Mesendoderm (in vitro differentiated cells): ENCODE measurements at regions not wholly inside any gene's neighbourhood (a gene's known extent, or its start where the extent isn't known, plus 50 kb on each side); places are given as distances from the start of the nearest gene placed in this dataset.

Source experiments
- DNase-seq: peaks from one replicate; pipeline ENCODE4 v3.0.0; 2013
- H2AK5ac ChIP-seq: 2 replicates; pipeline ENCODE4 v1.6.1; 2013; ENCODE audit warnings: low read length, inconsistent platforms
- H2BK120ac ChIP-seq: 2 replicates; pipeline ENCODE4 v1.6.1; 2013; ENCODE audit warnings: low read depth, mild to moderate bottlenecking, low read length, moderate library complexity, mixed read lengths
- H2BK15ac ChIP-seq: replicated peaks from 2 replicates; pipeline ENCODE4 v1.6.1; 2013; ENCODE audit warnings: low read depth, mild to moderate bottlenecking, moderate library complexity
- H2BK5ac ChIP-seq: 2 replicates; pipeline ENCODE4 v1.6.1; 2013; ENCODE audit warnings: low read length, inconsistent platforms
- H3K18ac ChIP-seq: 2 replicates; pipeline ENCODE4 v1.6.1; 2013; ENCODE audit warnings: mild to moderate bottlenecking, low read length, mixed read lengths
- H3K23ac ChIP-seq: one replicate; pipeline ENCODE4 v1.6.1; 2013; ENCODE audit warnings: low read length
- H3K27ac ChIP-seq: 2 replicates; pipeline ENCODE4 v1.5.1; 2013; ENCODE audit warnings: low read depth, mild to moderate bottlenecking, inconsistent platforms, low read length, moderate library complexity
- H3K27me3 ChIP-seq: 2 replicates; pipeline ENCODE4 v1.6.1; 2013; ENCODE audit warnings: low read length, control low read depth, mild to moderate bottlenecking, inconsistent platforms; ENCODE audit not compliant: insufficient read depth, poor library complexity
- H3K36me3 ChIP-seq: 2 replicates; pipeline ENCODE4 v1.6.1; 2013; ENCODE audit warnings: low read length, inconsistent platforms; ENCODE audit not compliant: control insufficient read depth, insufficient read depth
- H3K4ac ChIP-seq: one replicate; pipeline ENCODE4 v1.6.1; 2013; ENCODE audit warnings: low read depth, mild to moderate bottlenecking, low read length, moderate library complexity
- H3K4me1 ChIP-seq: 2 replicates; pipeline ENCODE4 v1.6.1; 2013; ENCODE audit warnings: low read depth, low read length, inconsistent platforms; ENCODE audit not compliant: control insufficient read depth
- H3K4me2 ChIP-seq: 2 replicates; pipeline ENCODE4 v1.6.1; 2013; ENCODE audit warnings: low read length
- H3K4me3 ChIP-seq: 2 replicates; pipeline ENCODE4 v1.5.1; 2013; ENCODE audit warnings: mild to moderate bottlenecking, low read length
- H3K56ac ChIP-seq: one replicate; pipeline ENCODE4 v1.6.1; 2013; ENCODE audit warnings: low read length
- H3K79me1 ChIP-seq: 2 replicates; pipeline ENCODE4 v1.6.1; 2013; ENCODE audit warnings: low read length, inconsistent platforms
- H3K79me2 ChIP-seq: 2 replicates; pipeline ENCODE4 v1.6.1; 2013; ENCODE audit warnings: mild to moderate bottlenecking, low read length; ENCODE audit not compliant: control insufficient read depth, insufficient read depth
- H3K9ac ChIP-seq: 2 replicates; pipeline ENCODE4 v1.6.1; 2013; ENCODE audit warnings: low read length, inconsistent platforms
- H4K5ac ChIP-seq: one replicate; pipeline ENCODE4 v1.6.1; 2013; ENCODE audit warnings: low read length
- H4K8ac ChIP-seq: one replicate; pipeline ENCODE4 v1.6.1; 2013; ENCODE audit warnings: low read depth, mild to moderate bottlenecking, control low read depth, low read length, moderate library complexity
- WGBS: extraction: QIAGEN DNeasy Blood & Tissue Kit; methylation state at CpG from one replicate; pipeline ENCODE4 v1.1.7; 2013; ENCODE audit warnings: low lambda C conversion rate, missing lambda C conversion rate; ENCODE audit not compliant: insufficient coverage; ENCODE audit errors: extremely low coverage; 5-methylcytosine and 5-hydroxymethylcytosine counted together

- Histone ChIP-seq H2BK5ac (no peak overlapping the region), H2AK5ac (no peak overlapping the region), H3K79me2 (no peaks in the 10 kb centered on the region), H4K8ac (no peak overlapping the region), H3K56ac (no peak overlapping the region), H3K4me1 (peaks cover 3% of the 10 kb centered on the region), H4K5ac (no peak overlapping the region), H3K36me3 (no peaks in the 10 kb centered on the region), H3K18ac (no peak overlapping the region), H3K27me3 (no peaks in the 10 kb centered on the region), H3K4me2 (no peak overlapping the region), H3K4ac (no peak overlapping the region), H3K27ac (no peak overlapping the region), H3K79me1 (no peaks in the 10 kb centered on the region), H3K23ac (no peak overlapping the region), H2BK120ac (no peak overlapping the region), H3K4me3 (no peak overlapping the region), H3K9ac (no peak overlapping the region), H2BK15ac (no peak overlapping the region)
- WGBS, result no CpG with 5 or more reads among the region's 1 CpG
- no peak for DNase-seq
Observed at GRCh38 chr2:16314001-16314400, 351.6 kb downstream of the CYRIA start.

GRCh38 chr2:16313235-16313975 is 352.2 kb downstream of the CYRIA start:
- DNase-seq, result no peak
- no peak overlapping the region for H3K4ac ChIP-seq
- H2BK15ac ChIP-seq, result no peak overlapping the region
- H3K9ac ChIP-seq, result no peak overlapping the region
- H3K18ac ChIP-seq, result no peak overlapping the region
- no peak overlapping the region for H4K8ac ChIP-seq
- no peak overlapping the region for H3K4me3 ChIP-seq
- H3K23ac ChIP-seq, result no peak overlapping the region
- H3K4me1 ChIP-seq, result no peaks in the 10 kb centered on the region
- H3K27ac ChIP-seq, result no peak overlapping the region
- H3K4me2 ChIP-seq, result no peak overlapping the region
- no peak overlapping the region for H3K56ac ChIP-seq
- H4K5ac ChIP-seq, result no peak overlapping the region
- no peak overlapping the region for H2AK5ac ChIP-seq
- H3K36me3 ChIP-seq, result no peaks in the 10 kb centered on the region
- H2BK120ac ChIP-seq, result no peak overlapping the region
- no peak overlapping the region for H2BK5ac ChIP-seq
- H3K79me1 ChIP-seq, result no peaks in the 10 kb centered on the region
- WGBS, result no CpG with 5 or more reads among the region's 9 CpGs
- H3K27me3 ChIP-seq, result no peaks in the 10 kb centered on the region
- no peaks in the 10 kb centered on the region for H3K79me2 ChIP-seq

- no peak overlapping the region for H3K4me3 ChIP-seq
- no peaks in the 10 kb centered on the region for H3K79me1 ChIP-seq
- no peak overlapping the region for H3K56ac ChIP-seq
- H3K4ac ChIP-seq, result no peak overlapping the region
- H2BK120ac ChIP-seq, result no peak overlapping the region
- H3K27ac ChIP-seq, result no peak overlapping the region
- no peak overlapping the region for H3K9ac ChIP-seq
- no peak overlapping the region for H2BK15ac ChIP-seq
- H3K27me3 ChIP-seq, result no peaks in the 10 kb centered on the region
- H3K23ac ChIP-seq, result no peak overlapping the region
- DNase-seq, result no peak
- no peak overlapping the region for H4K5ac ChIP-seq
- H3K4me2 ChIP-seq, result no peak overlapping the region
- no peak overlapping the region for H3K18ac ChIP-seq
- H3K36me3 ChIP-seq, result no peaks in the 10 kb centered on the region
- no peak overlapping the region for H2BK5ac ChIP-seq
- H3K79me2 ChIP-seq, result no peaks in the 10 kb centered on the region
- no peaks in the 10 kb centered on the region for H3K4me1 ChIP-seq
- no peak overlapping the region for H2AK5ac ChIP-seq
- no CpG with 5 or more reads among the region's 2 CpGs for WGBS
- no peak overlapping the region for H4K8ac ChIP-seq
Observed at GRCh38 chr2:16312771-16313170, 352.9 kb downstream of the CYRIA start.

GRCh38 chr2:16311521-16312440 is 353.9 kb downstream of the CYRIA start:
- no peak overlapping the region for H3K4me3 ChIP-seq
- WGBS, result no CpG with 5 or more reads among the region's 8 CpGs
- no peaks in the 10 kb centered on the region for H3K4me1 ChIP-seq
- no peak overlapping the region for H2AK5ac ChIP-seq
- no peaks in the 10 kb centered on the region for H3K36me3 ChIP-seq
- no peaks in the 10 kb centered on the region for H3K79me2 ChIP-seq
- no peak overlapping the region for H3K56ac ChIP-seq
- H3K79me1 ChIP-seq, result no peaks in the 10 kb centered on the region
- H3K27me3 ChIP-seq, result no peaks in the 10 kb centered on the region
- no peak overlapping the region for H2BK5ac ChIP-seq
- no peak overlapping the region for H3K18ac ChIP-seq
- H2BK120ac ChIP-seq, result no peak overlapping the region
- no peak overlapping the region for H3K23ac ChIP-seq
- DNase-seq, result no peak
- H4K5ac ChIP-seq, result no peak overlapping the region
- no peak overlapping the region for H3K27ac ChIP-seq
- no peak overlapping the region for H3K4ac ChIP-seq
- no peak overlapping the region for H3K9ac ChIP-seq
- H2BK15ac ChIP-seq, result no peak overlapping the region
- H3K4me2 ChIP-seq, result no peak overlapping the region
- no peak overlapping the region for H4K8ac ChIP-seq

- no peak overlapping the region for H3K4me2 ChIP-seq
- H3K79me1 ChIP-seq, result no peaks in the 10 kb centered on the region
- no peak overlapping the region for H2BK120ac ChIP-seq
- no peak overlapping the region for H4K8ac ChIP-seq
- no peak overlapping the region for H3K56ac ChIP-seq
- H3K9ac ChIP-seq, result no peak overlapping the region
- H2AK5ac ChIP-seq, result no peak overlapping the region
- H3K18ac ChIP-seq, result no peak overlapping the region
- H2BK15ac ChIP-seq, result no peak overlapping the region
- H2BK5ac ChIP-seq, result no peak overlapping the region
- no peaks in the 10 kb centered on the region for H3K36me3 ChIP-seq
- no peak overlapping the region for H4K5ac ChIP-seq
- no peaks in the 10 kb centered on the region for H3K79me2 ChIP-seq
- H3K27me3 ChIP-seq, result no peaks in the 10 kb centered on the region
- no peak overlapping the region for H3K4ac ChIP-seq
- H3K23ac ChIP-seq, result no peak overlapping the region
- WGBS, result no CpG with 5 or more reads among the region's 2 CpGs
- no peak overlapping the region for H3K27ac ChIP-seq
- no peak overlapping the region for H3K4me3 ChIP-seq
- no peaks in the 10 kb centered on the region for H3K4me1 ChIP-seq
- DNase-seq, result no peak
Observed at GRCh38 chr2:16308816-16309215, 356.8 kb downstream of the CYRIA start.
